Activated CD4-positive, alpha-beta T cell treated with anti-CD3 and anti-CD28 coated beads for 4 hours (primary cell): ENCODE measurements at regions not wholly inside any gene's neighbourhood (a gene's known extent, or its start where the extent isn't known, plus 50 kb on each side); places are given as distances from the start of the nearest gene placed in this dataset.

Source experiments
- DNase-seq, 2 donors: peaks; one replicate each; pipeline ENCODE4 v3.0.0-alpha.2; 2020

DNA sequence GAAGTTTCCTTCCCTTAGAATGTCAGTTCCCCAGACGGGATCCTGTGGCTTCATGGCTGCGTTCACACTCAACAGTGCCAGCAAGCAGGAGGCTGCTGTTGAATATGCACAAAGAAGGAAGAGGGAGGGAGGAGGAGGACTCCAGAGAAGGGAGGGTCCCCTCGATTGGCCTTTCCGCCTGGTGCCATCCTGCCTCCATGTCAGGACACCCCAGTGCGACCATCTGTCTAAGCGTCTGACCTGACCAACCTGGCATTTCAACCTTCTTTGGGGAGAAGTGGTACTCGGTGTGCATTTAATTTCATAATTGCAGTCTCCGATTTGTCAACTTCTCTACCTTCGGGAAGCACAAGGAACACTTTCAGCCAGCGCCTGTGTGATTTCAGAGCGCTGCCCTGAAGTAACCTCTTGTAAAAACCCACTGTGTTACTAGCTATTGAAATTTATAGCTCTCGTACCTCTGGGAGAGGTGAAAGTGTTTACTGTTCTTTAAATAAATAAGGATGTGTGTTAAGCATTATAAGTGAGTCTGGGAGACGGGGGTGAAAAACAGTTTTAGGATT is 1491.9 kb downstream of the TBC1D22A start:
- DNase-seq, result no peak

DNA sequence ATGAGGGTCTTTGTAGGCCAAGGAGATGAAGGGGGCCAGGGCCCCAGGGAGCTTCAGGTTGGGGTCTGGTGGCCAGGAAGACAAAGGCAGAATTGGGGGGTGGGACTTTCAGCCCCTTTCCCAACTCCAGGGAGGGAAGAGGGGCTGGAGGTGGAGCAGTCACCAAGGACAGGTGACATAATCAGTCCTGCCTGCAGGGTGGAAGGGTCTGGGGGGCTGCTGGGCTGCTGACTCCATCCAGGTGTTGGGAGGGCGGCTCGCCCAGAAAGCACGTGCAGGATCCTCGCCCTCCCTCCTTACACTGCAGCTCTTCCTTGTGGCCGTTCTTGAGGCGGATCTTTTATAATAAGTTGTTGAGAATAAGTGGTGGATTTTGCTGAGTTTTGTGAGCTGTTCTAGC is 1491.1 kb downstream of the TBC1D22A start:
- DNase-seq, result no peak

DNA sequence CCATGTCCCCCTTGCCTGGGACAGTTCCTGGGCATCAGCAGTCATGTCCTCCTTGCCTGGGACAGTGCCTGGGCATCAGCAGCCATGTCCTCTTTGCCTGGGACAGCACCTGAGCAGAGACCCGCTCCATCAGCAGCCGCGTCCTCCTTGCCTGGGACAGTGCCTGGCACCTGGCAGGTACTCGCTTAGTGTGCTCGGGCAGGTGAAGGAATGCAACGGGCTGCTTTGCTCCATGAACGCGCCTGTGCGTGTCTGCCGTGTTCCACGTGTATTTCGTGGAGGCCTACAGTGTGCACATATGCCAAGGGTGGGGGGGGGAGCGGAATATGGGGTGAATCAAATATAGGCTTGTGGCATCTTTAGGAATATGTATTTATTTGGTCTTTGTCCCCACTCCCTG is 1490.7 kb downstream of the TBC1D22A start:
- no peak for DNase-seq

DNA sequence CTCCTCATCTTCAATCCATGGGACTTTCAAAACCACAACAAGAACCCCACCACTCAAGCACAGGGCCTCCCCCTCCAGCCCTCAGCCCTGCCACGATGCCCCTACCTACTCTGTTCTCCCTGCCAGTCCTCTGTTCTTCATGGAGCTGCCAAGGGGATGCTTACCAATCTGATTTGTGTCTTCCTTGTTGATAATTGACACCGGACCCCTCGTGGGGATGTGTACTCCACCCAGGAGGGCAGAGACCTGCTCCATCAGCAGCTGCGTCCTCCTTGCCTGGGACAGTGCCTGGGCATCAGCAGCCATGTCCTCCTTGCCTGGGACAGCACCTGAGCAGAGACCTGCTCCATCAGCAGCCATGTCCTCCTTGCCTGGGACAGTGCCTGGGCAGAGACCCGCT is 1489.2 kb downstream of the TBC1D22A start:
- DNase-seq, result no peak

DNA sequence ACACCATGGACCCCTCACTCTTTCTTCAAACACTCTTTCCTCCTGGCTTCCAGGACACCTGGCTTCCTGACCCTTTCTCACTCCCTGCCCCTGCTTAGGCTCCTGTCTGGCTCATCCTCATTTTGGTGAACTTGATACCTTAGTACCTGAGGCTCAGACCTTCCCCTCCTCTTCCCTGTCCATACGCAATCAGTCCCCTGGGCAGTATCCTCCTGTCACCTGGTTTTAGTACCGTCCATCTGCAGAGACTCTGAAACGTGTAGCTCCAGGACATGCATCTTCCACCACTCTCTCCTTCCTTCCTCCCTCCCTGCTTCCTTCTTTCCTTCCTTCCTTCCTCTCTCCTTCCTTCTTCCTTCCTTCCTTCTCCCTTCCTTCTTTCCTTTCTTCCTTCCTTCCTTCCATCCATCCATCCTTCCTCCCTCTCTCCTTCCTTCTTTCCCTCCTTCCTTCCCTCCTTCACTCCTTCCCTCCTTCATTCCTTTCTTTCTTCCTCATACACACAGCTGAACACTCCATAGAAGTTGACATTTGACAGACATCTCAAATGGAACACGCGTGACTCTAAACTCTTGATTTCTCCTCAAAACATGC is 1488.6 kb downstream of the TBC1D22A start:
- no peak for DNase-seq

DNA sequence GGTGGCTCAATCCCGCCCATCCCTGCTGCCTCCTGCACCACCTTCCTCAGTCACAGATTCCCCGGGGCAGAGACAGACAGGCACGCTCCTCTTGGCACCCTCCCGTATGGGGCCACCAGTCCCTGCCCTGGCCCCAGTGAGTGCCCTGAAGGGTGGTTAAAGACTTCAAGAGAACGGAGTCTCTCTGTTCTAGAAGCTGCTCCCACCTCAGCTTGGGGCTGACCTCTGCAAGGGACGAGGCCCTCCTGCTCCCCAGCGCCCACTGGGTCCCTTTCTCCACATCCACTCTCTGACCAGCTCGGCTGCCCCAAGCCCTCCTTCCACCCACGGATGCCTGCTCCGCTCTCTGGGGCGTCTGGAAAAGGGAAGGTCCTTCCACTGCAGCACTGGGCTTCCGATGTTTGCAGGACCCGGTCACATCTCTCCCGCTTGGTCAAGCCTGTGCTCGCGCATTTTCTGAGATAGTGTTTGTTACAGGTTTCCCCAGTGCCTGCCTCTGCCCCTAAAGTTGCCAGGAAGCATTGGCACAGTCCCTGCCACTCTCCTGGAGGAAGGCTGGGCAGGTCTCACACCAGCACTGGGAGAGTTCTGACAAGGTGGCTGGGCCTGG is 1487.9 kb downstream of the TBC1D22A start:
- DNase-seq, result no peak

DNA sequence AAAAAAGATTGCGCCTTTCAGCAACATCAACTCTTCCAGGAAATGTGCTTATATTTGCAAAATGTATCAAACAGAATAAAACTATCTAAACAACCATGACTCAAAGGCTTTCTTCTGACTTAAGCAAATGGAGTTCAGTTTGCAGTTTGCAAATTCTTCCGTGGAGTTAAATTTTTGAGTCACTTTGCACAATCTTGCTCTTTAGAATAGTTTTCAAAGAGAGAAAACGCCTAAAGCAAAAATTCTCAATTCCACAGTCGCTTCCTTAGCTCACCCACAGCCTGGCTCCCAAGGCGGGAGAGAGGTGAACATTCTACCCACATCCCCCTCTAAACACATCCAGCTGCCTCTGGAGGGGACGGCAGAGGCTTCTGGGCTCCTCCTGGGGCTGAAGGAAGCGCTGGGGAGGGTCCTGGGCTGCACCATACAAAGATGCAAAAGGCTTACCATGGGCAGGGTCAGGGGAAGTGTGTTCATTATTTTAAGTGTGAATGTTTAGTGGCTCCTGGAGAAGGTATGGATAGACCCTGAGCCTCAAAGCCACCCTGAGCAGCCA is 1487.3 kb downstream of the TBC1D22A start:
- DNase-seq, result no peak

DNA sequence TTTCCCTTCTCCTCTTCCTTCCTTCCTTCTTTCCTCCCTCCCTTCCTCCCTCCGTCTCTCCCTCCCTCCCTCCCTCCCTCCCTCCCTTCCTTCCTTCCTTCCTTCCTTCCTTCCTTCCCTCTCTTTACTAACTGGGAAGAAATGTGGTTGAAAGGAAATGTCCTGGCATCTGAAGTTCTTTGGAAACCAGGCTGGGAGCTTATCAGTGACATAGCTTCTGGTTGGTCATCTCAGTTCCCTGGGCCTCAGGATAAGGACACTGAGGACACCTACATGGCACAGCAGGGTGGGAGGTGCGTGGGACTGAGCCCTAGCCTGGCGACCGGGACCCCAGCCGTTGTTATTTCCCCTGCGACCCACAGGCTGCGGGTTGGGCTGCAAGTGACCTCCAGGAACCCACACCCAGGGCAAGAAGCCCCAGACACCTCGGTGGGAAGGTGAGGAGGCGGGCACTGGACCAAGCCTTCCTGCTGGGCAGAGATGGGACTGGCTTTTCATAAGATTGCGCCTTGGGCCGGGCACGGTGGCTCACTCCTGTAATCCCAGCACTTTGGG is 1486.5 kb downstream of the TBC1D22A start:
- no peak for DNase-seq

DNA sequence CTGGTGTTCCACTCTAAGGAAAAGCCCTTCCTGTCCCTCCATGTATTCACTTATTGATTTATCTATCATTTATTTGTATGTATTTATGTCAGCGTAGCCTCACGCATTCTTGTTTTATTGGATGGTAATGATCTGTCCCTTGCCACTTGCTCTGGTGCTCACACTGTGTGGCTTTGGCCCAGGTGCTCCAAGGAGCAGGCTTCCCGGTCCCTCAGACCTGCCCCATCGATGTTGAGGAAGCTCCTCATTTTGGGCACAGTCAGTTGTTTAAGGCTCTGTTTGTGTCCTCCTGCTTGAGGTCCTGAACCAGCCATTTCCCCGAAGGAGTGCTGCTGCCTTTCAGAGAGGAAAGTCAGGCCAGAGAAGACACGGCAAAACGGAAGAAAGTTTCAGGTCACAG is 1485.4 kb downstream of the TBC1D22A start:
- no peak for DNase-seq

DNA sequence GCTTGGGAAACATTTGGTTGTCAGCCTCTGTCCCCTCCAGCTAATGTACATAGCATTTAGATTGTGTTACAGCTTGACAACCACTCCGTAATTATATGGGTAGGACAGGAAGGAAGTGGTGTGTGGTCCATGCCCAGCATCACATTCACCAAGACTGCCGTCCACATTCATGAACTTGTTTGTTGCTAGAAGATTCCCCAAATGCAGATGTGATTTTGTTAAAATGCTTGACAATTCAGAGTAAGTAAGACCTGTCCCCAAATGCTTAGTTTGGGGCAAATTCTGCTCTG is 1482.7 kb downstream of the TBC1D22A start:
- no peak for DNase-seq

DNA sequence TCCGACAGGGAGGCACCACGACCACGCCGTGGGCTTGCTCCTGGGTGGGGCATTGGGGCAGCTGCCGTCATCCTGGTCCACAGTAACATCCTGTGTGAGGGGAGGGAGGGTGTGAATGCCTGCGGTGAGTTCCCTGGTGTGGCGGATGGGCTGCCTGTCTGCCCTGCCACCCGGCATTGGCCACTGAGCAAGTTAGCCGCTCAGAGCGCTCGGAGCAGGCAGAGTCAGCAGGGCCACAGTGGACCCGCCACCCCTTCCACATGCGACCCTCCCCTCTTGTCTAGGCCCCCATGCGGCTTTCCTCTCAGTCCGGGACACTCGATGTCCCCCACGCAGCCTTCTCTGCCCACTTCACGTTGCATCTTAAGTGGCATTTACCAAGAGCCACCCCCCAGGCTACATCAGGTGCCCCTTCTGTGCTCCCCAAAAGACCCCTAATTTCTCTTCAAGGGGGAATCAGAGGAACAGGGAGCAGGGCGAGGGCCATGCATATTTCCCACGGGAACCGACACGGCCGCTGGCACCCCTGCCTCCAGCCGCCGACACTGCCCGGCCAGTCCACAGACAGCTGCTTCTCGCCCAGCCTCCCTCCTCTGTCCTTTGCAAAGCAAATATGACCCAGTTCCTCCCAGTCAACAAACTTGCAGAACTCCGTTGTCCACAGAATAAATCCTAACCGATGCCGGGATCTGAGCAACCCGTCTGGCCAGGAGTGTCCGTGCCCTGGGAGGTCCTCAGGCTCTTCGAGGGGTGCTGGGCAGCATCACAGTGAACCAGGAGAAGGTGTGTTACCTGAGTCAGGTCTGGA is 1482.1 kb downstream of the TBC1D22A start:
- no peak for DNase-seq

DNA sequence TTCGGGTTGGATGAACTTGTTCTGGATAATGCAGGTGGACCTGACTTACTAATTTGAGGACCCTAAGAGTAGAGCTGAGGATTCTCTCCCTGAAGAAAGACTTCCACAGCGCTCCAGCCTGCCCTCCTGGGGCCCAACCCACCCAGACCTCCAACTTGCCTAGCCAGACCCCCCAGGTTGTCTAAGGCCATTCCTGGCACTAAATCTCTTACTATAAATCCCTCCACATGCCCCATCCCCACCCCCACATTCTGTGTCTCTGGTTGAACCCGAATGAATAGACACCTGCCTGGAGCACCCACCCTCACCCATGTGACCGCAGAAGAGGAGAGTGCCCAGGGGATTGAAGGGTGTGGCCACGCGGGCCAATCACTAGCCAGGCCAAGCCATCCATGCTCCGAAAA is 1480.0 kb downstream of the TBC1D22A start:
- DNase-seq, result no peak

DNA sequence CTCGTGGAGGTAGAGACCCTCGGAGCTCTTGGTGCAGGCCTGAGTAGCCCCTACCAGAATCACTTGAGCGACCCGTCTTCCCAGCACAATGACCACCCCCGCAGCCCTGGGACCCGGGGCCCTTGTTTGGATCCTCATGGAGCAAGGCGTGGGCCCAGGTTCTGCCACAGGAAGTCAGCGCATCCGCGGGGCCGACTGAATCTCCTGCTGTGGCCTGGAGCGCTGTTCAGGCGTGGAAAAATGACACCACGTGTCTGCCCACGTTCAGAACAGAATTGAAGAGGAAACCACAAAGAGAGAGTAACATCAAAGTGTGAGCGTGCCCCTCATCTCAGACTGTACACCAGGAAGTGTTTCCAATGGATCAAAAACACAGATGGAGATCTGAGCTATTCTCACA is 1479.2 kb downstream of the TBC1D22A start:
- DNase-seq, result no peak

DNA sequence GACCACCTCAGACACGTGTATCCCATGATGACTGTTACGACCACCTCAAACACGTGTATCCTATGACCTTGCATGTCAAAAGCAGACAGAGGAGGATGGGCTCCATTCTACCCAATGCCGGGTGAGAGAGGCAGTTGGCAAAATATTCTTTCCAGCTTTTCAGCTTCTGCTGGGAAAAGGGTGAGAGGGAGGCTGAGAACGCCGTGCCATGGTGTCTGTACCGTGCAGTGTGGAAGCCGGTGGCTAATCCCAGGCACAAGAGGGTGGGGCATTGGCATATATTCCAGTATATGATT is 1478.4 kb downstream of the TBC1D22A start:
- no peak for DNase-seq

DNA sequence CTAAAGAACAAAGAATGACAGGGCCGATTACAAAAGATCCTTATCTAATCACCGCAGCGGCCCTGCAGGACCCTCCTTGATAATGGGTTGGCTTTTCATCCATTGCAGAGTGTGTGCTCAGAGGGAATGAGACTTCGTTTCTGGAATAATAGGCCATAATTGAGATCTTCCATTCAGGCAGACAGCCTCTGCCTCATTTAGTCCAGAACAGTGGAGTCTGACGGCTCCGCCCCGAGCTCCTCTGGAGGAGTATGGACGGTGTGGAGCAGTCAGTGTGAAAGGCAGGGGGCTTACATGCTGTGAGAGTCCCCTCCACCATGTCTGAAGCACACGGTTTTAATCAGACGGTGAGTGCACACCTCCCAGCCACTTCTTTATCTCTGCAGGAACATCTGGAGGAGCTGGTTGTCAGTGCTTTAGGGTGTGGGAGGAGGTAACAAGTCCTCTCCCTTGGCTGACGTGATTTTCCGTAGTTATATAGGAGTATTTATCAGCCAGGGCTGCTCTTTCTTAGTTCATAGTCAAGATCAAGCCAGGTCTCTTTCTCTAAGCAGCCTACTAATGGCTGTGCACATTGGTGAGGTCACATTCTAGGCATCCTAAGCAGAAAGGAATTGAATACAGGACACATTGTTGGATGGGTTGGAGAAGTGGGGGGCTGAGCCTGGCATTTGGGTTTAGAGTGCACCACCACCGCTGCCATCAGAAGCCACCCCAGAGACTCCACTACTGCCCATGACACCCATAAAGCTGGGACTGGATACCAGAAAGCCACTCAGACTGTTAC is 1477.9 kb downstream of the TBC1D22A start:
- DNase-seq, result no peak

DNA sequence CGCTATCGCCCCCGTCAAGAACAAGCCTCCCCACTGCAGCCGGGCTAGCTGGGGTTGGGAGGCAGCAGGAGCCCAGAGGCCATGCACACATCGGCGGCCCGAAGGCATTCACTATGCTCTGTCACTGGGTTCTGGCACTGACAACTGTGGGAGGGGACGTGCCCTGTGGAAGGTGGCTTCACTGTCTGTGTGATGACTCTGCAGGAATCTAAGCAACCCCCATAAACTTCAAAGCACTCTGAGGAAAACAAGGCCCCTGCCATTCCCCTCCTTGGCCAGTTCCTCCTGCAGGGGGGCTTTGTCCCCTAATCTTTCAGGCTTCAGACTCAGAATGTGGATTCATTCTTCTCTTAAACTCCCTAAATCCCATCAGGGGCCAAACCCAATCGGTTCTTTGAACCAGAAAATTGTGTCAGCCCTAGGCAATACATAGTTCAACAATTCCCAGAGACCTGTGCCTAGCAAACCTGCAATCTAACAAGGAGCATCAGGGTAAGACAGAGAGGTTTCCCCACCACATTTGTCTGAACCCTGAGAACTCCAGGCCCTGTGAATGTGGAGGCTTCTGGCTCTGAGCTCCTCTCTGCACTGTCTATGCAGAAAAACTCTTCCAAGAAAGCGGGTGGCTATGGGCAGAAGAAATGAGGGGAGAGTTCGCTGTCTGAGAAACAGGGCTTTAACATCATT is 1477.2 kb downstream of the TBC1D22A start:
- DNase-seq, result no peak

DNA sequence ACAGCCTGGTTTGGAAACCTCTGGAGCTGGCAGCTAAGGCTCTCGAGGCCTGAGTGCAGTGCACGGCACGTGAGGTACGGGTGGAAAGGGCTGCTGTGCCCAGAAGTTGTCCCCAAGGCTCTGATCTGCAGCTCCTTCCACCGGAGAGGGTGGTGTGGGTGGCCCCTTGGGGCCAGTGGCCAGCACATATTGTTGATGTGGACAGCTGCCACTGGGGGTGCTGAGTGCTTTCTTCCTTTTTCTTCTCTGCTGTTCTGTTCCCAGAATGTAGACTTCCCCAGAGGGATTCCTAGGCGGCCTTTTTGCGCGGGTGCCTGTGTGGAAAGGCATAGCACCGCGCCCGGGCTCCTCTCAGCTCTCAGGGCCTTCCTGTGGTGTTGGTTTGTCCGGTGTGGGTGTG is 1476.5 kb downstream of the TBC1D22A start:
- no peak for DNase-seq

DNA sequence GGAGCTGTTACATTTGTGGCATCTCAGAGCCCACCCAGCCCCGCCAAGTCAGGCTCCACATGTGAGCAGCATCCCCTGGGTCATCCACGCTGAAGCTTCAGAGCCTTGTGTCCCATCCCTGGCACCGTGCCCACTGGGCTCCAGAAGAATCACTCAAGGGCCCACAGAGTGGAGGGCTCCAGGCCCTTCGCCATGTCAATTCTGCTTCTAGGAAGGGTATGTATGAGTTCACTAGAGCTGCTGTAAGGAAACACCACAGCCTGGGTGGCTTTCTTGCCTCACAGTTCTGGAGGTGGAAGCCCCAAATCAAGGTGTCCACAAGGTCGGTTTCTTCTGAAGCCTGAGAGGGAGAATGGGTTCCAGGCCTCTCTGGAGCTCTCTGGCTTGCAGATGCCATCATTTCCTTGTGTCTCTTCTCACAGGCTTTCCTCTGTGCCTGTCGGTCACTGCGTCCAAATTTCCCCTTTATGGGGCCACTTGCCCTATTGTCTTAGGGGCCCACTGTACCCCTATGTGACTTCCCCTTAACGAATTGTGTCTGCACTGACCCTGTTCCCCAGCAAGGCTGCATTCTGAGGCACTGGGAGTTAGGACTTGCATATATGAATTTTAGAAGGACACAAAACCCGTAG is 1476.0 kb downstream of the TBC1D22A start:
- DNase-seq, result no peak

DNA sequence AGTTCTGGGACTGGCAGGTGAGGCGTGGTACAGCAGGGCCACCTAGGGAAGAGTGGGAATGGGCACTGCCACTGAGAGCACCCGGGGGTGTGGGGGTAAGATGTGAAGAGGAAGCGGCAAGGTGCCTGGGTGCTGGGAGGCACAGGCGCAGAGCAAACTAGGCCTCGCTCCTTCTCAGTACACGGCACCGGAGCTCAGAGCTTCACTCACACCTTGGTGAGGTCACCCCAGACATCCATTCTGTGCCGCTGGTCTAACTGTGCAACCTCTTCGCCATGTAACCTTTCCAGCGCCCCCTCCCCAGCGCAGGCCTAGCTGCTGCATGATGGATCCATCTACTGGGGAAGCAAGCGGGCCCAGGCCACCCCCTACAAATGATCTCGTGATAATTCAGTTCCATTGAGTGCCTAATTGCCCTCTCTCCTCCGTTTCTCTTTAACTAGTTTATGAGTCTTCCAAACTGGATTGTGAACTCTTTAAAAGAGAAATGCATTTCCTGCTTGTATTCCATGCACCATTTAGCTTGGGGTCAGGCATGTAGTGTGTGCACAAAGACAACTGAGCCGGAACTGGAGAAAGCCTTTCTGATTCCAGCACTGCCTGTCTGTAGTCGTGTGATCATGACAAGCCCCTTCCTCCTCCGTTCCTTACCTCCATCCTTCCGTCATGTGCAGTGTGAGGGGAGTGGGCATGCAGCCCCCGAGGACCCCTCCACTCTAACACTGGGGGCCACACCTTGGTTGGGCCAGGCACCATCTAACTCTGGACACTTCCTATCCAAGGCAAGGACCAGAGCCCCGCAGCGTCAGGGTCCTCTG is 1475.2 kb downstream of the TBC1D22A start:
- no peak for DNase-seq

DNA sequence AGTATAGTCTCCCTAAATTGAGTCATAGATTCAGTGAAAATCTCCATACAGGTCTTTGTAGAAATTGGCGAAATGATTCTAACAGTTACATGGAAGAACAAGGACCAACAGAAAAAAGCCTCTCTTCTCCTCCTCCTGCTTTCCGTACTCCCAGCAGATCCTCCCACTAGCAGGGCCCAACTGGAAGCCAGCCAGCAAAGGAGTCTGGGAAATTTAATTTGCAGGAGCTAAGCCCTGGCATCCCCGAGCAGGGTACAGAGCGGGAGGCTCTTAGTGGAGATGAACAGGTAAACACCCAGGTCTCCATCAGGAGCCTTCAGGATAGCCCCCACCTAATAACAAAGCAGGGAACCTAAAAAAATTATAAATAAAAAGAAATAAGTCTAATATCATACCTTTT is 1473.8 kb downstream of the TBC1D22A start:
- no peak for DNase-seq

DNA sequence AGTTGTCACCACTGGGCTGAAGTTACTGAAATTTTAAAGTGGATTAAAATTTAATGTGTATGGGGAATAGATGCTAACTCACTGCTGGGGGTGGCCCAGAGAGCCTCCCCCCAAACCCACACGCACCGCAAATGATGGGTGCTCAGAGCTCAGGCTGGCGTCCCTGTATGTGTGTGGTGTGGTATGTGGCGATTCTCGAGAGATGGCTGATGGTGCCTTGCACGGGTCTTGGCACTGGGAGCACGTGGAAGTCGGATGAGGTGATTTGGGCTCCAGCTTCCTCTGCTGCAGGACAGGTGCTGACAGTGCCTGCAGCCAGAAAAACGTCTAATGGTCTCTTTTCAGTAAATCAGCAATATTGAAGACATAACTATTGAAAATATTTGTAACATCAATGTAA is 1473.3 kb downstream of the TBC1D22A start:
- DNase-seq, result no peak
